ENCODE measurements at regions not wholly inside any gene's neighbourhood (a gene's known extent, or its start where the extent isn't known, plus 50 kb on each side); places are given as distances from the start of the nearest gene placed in this dataset.

GRCh38 chr5:20494706-20495105 is 506.7 kb upstream of the CDH18 start:
- no peak for TF ChIP-seq EP300 (IDR thresholded peaks at IDR 0.05)
- TF ChIP-seq CTCF (IDR thresholded peaks at IDR 0.05) = no peak
